ENCODE measurements at regions not wholly inside any gene's neighbourhood (a gene's known extent, or its start where the extent isn't known, plus 50 kb on each side); places are given as distances from the start of the nearest gene placed in this dataset.

DNA sequence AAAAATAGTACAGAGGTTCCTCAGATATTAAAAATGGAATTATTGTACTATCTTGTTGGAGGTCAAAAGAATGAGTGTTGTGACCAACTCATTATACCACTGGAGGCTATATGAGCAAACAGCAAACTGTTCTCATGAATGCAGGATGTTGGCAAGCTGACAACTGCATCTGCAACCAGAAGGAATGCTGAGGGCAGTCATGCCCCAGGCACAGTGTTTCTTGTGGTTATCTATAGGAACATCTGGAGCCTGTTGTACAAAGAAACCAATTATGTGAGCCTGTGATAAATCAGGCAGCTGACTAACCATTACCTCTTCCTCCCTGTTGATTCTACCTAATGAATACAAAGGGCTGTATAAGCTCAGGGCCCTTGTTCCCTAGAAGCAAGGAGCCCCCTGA is 2057.1 kb downstream of the TP53TG3F start:
- H3K27ac ChIP-seq, result no peak overlapping the region
- H3K36me3 ChIP-seq, result no peaks in the 10 kb centered on the region
- peaks cover 4% of the 10 kb centered on the region for H3K9me3 ChIP-seq
- H3K4me1 ChIP-seq, result no peaks in the 10 kb centered on the region
- TF ChIP-seq, protein P1, sequence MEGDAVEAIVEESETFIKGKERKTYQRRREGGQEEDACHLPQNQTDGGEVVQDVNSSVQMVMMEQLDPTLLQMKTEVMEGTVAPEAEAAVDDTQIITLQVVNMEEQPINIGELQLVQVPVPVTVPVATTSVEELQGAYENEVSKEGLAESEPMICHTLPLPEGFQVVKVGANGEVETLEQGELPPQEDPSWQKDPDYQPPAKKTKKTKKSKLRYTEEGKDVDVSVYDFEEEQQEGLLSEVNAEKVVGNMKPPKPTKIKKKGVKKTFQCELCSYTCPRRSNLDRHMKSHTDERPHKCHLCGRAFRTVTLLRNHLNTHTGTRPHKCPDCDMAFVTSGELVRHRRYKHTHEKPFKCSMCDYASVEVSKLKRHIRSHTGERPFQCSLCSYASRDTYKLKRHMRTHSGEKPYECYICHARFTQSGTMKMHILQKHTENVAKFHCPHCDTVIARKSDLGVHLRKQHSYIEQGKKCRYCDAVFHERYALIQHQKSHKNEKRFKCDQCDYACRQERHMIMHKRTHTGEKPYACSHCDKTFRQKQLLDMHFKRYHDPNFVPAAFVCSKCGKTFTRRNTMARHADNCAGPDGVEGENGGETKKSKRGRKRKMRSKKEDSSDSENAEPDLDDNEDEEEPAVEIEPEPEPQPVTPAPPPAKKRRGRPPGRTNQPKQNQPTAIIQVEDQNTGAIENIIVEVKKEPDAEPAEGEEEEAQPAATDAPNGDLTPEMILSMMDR (IDR thresholded peaks at IDR 0.05), result no peak
- DNase-seq, result no peak
- H3K27me3 ChIP-seq (ENCODE audit: low read depth), result no peaks in the 10 kb centered on the region
- intact Hi-C loops (cut with DNase I), result no loop called here
- H3K4me3 ChIP-seq, result no peak overlapping the region
- no peak for ATAC-seq

DNA sequence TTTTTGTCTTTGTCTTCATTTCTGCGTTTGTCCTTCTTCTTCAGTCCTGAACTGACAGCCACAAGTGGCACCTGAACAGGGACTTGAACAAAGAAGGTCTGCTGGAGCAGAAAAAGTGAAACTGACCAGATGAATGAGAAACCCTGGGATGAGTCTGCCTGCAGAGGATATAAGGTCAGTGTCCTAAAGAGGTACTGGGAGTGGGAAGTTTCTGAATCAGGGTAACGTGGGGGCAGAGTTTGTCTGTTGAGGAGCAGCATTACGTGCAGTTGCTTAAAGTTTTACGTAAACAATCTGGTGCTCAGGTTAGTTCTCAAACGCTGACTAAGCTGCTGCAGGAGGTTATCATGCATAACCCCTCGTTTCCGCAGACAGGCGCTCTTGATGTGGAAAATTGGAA is 2057.6 kb downstream of the TP53TG3F start:
- H3K9me3 ChIP-seq, result peaks cover 4% of the 10 kb centered on the region
- no peaks in the 10 kb centered on the region for H3K36me3 ChIP-seq
- intact Hi-C loops (cut with DNase I), result no loop called here
- no peaks in the 10 kb centered on the region for H3K4me1 ChIP-seq
- DNase-seq (no peak), ATAC-seq (no peak)
- TF ChIP-seq, protein P1 (IDR thresholded peaks at IDR 0.05), result no peak
- no peaks in the 10 kb centered on the region for H3K27me3 ChIP-seq (ENCODE audit: low read depth)
- H3K4me3 ChIP-seq, result no peak overlapping the region
- H3K27ac ChIP-seq, result no peak overlapping the region

DNA sequence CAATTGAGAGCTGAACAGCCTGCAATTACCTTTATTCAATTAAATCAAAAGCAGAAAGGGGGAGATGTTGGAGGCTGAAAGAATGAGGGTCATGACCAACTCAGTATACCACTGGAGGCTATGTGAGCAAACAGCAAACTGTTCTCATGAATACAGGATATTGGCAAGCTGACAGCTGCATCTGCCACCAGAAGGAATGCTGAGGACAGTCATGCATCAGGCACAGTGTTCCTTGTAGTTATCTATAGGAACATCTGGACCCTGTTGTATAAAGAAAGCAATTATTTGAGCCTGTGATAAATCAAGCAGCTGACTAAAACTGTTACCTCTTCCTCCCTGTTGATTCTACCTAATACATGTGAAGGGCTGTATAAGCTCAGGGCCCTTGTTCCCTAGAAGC is 2064.6 kb downstream of the TP53TG3F start:
- Histone ChIP-seq H3K36me3 (no peaks in the 10 kb centered on the region), H3K9me3 (no peaks in the 10 kb centered on the region), H3K4me3 (no peak overlapping the region), H3K27ac (no peak overlapping the region), H3K4me1 (no peaks in the 10 kb centered on the region), H3K27me3 (ENCODE audit: low read depth) (no peaks in the 10 kb centered on the region)
- intact Hi-C loops (cut with DNase I), result no loop called here
- ATAC-seq (no peak), DNase-seq (no peak)
- TF ChIP-seq, protein P1 (IDR thresholded peaks at IDR 0.05), result no peak

DNA sequence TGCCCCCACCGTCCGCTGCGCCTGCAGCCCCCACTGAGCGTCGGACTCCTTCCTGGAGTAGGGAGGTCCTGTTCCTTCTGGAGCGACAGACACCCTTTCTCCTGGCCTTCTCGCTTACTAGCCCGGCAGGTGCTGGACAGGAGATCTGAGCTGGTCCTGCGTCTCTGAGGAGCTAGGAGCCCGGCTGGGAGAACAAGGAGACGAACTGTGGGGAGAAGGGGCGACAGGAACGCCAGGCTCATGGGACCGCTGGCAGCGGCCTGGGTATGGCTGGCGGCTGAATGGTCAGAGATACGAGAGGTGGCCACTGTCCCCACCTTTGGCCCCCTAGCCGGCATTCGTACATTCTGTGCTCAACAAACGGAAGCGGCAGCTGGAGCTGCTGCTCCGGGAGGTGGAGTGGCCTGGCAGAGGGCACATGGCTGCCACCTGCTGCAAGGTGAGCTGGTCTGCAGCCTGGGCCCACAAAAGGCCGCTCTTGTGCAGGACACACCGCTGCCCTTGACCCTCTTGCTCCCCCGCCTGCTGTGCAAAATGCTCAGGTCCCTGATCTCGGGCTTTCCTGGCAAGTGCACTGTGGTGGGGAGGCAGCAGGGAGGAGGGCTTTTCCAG is 2066.7 kb downstream of the TP53TG3F start:
- no peaks in the 10 kb centered on the region for H3K27me3 ChIP-seq (ENCODE audit: low read depth)
- no peaks in the 10 kb centered on the region for H3K4me1 ChIP-seq
- H3K36me3 ChIP-seq, result no peaks in the 10 kb centered on the region
- H3K9me3 ChIP-seq, result no peaks in the 10 kb centered on the region
- no peak for ATAC-seq
- TF ChIP-seq, protein P1 (IDR thresholded peaks at IDR 0.05), result no peak
- no peak for DNase-seq
- intact Hi-C loops (cut with DNase I), result no loop called here
- no peak overlapping the region for H3K27ac ChIP-seq
- H3K4me3 ChIP-seq, result no peak overlapping the region

DNA sequence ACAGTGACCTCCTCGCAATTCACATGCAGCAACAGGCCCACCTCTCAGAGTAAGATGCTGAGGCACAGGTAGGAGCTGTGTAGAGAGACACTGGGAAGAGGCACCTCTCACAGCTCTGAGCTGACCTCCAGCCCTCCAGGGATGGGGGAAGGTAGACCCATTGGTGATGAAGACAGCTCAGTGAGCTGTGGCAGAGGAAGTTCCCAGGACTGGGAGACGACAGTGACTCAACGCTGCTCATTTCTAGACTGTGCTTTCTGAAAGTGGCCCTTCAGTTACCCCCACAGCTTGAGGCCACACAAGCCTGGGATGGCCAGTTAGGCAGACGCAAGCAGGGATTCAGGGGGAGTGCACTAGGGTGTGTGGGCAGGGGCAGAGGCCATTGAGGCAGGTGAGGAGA is 2073.2 kb downstream of the TP53TG3F start:
- Histone ChIP-seq H3K27ac (no peak overlapping the region), H3K9me3 (peaks cover 9% of the 10 kb centered on the region), H3K36me3 (no peaks in the 10 kb centered on the region), H3K4me3 (no peak overlapping the region), H3K27me3 (ENCODE audit: low read depth) (no peaks in the 10 kb centered on the region), H3K4me1 (no peaks in the 10 kb centered on the region)
- TF ChIP-seq, protein P1 (IDR thresholded peaks at IDR 0.05), result no peak
- intact Hi-C loops (cut with DNase I), result no loop called here
- DNase-seq, result no peak
- no peak for ATAC-seq

All from lower lobe of right lung (tissue), 2 donors.